T-helper 17 cell (primary cell): ENCODE measurements at regions not wholly inside any gene's neighbourhood (a gene's known extent, or its start where the extent isn't known, plus 50 kb on each side); places are given as distances from the start of the nearest gene placed in this dataset.
A peak's percentile ranks its signal among the peaks of the same experiment; 100 is the strongest.

Source experiments
- ATAC-seq: fragments of 150-1000 bp; cut with Tn5 transposase; 2 replicates; pipeline ENCODE4 v1.10.0; 2021; ENCODE audit warnings: mild to moderate bottlenecking, moderate library complexity
- DNase-seq, 3 donors: peaks; one replicate each; pipeline versions ENCODE4 v3.0.0 to v3.0.0-alpha.2; 2020 to 2021
- H3K9me3 ChIP-seq: one replicate; pipeline ENCODE4 v1.7.0; 2013; ENCODE audit warnings: low read length, mild to moderate bottlenecking; ENCODE audit not compliant: control insufficient read depth, poor library complexity, severe bottlenecking
- H3K27ac Mint-ChIP-seq: one replicate; pipeline ENCODE4 v1.8.0; 2022; ENCODE audit warnings: mild to moderate bottlenecking, moderate library complexity, mixed read lengths
- H3K27me3 Mint-ChIP-seq: one replicate; pipeline ENCODE4 v1.8.0; 2022; ENCODE audit warnings: mixed read lengths
- H3K36me3 Mint-ChIP-seq: one replicate; pipeline ENCODE4 v1.8.0; 2022; ENCODE audit warnings: low read depth, mixed read lengths
- H3K4me1 Mint-ChIP-seq: one replicate; pipeline ENCODE4 v1.8.0; 2022; ENCODE audit warnings: mild to moderate bottlenecking, mixed read lengths
- H3K4me3 Mint-ChIP-seq: one replicate; pipeline ENCODE4 v1.8.0; 2022; ENCODE audit warnings: mild to moderate bottlenecking, moderate library complexity, mixed read lengths

DNA sequence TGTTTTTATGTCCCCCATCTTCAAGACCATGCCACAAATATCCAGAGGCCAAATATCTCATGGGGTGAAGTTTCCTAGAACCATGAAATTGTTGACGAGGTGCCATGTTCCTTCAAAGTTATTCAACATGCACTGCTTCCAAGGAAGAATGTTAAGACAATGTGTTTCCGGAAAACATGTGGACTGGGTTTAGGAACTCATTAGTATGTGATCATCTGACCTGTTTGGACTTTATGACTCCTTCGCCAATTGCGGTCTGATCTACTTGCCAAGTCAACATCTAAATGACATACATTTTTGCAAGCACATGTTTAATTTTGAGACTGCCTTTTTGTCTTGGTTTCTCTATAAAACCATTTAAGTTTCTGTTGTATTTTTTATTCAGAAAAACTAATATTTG lies 234.8 kb downstream of the MAF start:
- no peak for ATAC-seq
- H3K9me3 ChIP-seq = peaks cover 3% of the 10 kb centered on the region
- no peak overlapping the region for H3K27ac Mint-ChIP-seq
- peaks cover 2% of the 10 kb centered on the region for H3K36me3 Mint-ChIP-seq
- no peak for DNase-seq
- H3K27me3 Mint-ChIP-seq = no peaks in the 10 kb centered on the region
- peaks cover 13% of the 10 kb centered on the region for H3K4me1 Mint-ChIP-seq
- no peak overlapping the region for H3K4me3 Mint-ChIP-seq

DNA sequence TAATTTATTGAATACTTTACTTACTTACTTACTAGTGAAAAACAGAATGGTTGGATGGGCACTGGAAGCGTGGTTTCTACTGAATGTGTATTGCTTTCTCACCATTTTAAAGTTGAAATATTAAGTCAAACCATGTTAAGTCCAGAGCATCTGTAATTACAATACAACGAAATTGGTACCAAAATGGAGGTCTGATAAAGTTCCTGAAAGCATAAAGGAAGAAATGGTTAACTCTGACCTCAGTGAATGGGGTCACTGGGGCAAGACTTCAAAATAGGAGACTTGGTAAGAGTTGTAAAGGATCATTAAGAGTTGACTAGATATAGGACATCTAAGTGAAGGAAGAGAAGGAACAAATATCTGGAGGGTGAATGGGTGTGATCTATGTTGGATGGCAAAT lies 237.1 kb downstream of the MAF start:
- no peak for ATAC-seq
- Mint-ChIP-seq H3K27ac (no peak overlapping the region), H3K36me3 (peaks cover 2% of the 10 kb centered on the region), H3K4me3 (no peak overlapping the region), H3K4me1 (peaks cover 24% of the 10 kb centered on the region), H3K27me3 (no peaks in the 10 kb centered on the region)
- no peak for DNase-seq
- H3K9me3 ChIP-seq = no peaks in the 10 kb centered on the region

DNA sequence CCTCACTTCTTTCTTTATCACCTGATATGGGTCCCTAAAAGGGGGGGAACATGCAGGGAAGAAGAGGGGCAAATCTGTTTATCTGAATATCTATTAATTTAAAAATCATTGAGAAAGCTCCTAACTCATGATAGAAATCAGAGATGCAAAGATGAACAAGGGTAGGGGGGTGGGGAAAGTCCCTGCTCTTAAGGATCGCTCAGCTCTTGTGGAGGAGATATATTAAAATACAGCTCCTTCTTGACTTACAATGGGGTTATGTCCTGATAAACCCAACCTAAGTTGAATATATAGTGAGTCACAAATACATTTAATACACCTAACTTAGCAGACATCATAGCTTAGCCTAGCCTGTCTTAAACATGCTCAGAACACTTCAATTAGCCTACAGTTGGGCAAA lies 237.5 kb downstream of the MAF start:
- H3K27me3 Mint-ChIP-seq = no peaks in the 10 kb centered on the region
- no peak overlapping the region for H3K4me3 Mint-ChIP-seq
- H3K9me3 ChIP-seq = no peaks in the 10 kb centered on the region
- DNase-seq = no peak
- peak; percentile 60 for ATAC-seq
- peaks cover 2% of the 10 kb centered on the region for H3K36me3 Mint-ChIP-seq
- H3K4me1 Mint-ChIP-seq = peaks cover 24% of the 10 kb centered on the region
- no peak overlapping the region for H3K27ac Mint-ChIP-seq

DNA sequence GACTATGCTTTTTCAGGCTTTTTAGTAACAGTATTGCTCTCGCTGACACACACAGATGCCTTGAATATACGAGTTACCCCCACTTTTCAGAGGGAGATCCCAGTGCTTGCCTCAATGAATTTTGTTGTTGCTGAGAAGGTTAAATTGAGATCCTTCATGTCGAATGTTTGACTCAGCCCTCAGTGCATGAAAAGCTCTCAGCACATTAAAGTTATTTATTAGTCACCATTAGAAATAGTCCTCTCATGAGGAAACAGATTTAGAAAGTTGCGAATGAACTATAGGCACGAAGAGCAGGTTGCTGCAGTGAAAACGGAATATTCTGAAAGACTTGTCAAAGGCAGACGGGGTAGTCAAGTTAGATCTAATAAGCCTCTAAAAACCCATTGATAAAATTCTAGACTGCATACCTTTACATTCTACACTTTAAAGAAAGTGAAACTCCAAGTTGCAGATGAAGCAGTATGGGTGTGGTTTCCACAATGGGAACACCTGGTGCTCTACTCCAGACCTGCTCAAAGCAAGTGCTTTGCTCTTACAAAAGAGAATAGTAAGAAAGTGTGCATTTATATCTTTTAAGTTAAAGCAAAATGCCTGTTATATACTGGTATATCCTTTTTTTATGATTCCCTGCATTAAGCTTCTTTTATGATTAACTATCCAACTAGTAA lies 238.1 kb downstream of the MAF start:
- H3K27ac Mint-ChIP-seq = no peak overlapping the region
- H3K9me3 ChIP-seq = no peaks in the 10 kb centered on the region
- H3K4me1 Mint-ChIP-seq = peaks cover 24% of the 10 kb centered on the region
- DNase-seq (no peak), ATAC-seq (peak; percentile 85)
- no peaks in the 10 kb centered on the region for H3K27me3 Mint-ChIP-seq
- peak overlapping the region; percentile 42 for H3K4me3 Mint-ChIP-seq
- peaks cover 2% of the 10 kb centered on the region for H3K36me3 Mint-ChIP-seq

DNA sequence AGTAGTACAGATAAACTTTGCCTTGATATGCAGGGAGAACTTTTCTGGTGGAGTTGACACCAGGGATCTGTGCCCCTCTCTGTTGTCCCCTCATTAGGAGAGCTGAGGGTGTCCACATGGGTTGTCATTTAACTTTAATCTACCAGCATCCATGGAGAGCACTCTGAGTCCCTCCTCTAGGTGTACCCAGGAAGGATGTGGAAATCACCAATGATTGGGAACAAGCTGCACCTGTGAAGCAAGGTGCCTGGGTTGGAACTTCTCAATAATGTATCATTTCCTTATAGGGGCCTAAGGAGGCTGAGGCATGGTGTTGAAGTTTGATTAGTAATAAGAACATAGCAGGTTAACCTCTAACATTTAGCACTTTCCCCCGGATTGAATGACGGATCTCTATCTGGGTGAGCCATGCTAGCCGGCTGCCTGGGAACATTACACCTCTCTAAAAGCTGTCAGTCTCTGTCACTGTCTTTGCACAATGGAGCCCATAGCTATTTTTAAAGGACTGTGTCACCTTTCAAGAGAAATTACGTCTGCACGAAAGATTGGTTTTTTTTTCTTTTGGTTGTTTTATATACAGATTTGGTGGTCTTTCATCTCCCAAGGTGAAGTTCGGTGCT lies 239.3 kb downstream of the MAF start:
- H3K27ac Mint-ChIP-seq = no peak overlapping the region
- no peaks in the 10 kb centered on the region for H3K9me3 ChIP-seq
- ATAC-seq (no peak), DNase-seq (no peak)
- peaks cover 4% of the 10 kb centered on the region for H3K36me3 Mint-ChIP-seq
- H3K4me3 Mint-ChIP-seq = no peak overlapping the region
- H3K4me1 Mint-ChIP-seq = peaks cover 28% of the 10 kb centered on the region
- no peaks in the 10 kb centered on the region for H3K27me3 Mint-ChIP-seq

DNA sequence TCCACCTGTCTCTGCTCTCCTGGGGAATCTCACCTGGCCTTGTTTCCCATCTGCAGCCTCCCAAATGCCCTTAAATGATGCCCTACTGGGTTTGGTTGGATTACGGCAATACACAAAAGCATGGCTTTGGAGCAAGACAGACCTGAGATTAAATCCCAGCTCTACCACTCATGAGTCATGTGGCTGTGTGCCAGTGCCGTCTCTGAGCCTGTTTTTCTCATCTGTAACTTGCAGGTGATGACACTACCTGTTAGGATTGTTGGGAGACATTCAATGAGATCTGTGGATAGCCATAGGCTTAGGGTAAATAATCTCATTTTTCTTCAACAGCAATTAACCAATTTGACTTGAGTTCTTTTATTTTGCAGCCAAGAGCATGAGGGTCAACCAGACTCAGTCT lies 240.3 kb downstream of the MAF start:
- Mint-ChIP-seq H3K36me3 (peaks cover 4% of the 10 kb centered on the region), H3K4me3 (no peak overlapping the region), H3K27me3 (no peaks in the 10 kb centered on the region), H3K4me1 (peaks cover 32% of the 10 kb centered on the region), H3K27ac (no peak overlapping the region)
- no peak for DNase-seq
- no peak for ATAC-seq
- H3K9me3 ChIP-seq = no peaks in the 10 kb centered on the region

DNA sequence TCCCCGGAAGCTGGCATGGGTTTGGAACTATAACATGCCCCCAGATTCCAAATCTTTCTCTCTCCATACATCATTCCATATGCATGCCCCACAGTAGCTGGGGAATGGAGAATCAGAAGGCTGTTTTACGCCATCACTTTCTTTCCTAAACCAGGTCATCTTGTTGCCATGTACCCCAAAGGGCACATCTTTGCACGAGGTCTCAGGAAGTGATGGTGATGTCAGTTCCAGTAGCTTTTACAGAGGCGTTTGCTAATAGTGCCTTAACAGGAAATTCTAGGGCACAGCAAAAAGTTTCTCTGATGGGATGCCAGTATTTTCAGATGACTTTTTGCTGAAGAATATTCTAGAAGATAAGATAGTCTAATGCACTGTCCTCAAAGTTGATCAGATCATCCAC lies 241.5 kb downstream of the MAF start:
- Mint-ChIP-seq H3K36me3 (peaks cover 4% of the 10 kb centered on the region), H3K4me3 (no peak overlapping the region), H3K27me3 (no peaks in the 10 kb centered on the region), H3K4me1 (peaks cover 32% of the 10 kb centered on the region), H3K27ac (no peak overlapping the region)
- DNase-seq = no peak
- ATAC-seq = peak; percentile 52
- no peaks in the 10 kb centered on the region for H3K9me3 ChIP-seq

DNA sequence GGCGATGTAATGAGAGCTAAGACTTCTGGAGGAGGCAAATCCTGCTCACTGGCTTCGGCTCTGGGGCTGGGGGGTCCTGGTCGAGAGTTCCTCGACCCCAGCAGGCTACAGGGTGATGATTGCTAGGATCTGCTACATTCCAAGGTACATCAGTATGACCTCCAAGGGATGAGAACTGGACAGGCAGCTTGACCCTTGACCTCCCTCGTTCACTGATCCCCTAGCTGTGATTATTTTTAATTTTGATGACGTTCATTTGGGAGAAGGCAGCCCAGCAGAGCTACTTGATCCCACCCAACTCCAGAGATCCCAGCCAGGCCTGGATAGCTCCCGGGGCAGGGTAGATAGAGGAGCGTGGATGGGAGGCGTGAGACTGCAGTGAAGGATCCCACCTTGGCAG lies 242.3 kb downstream of the MAF start:
- H3K4me1 Mint-ChIP-seq = peaks cover 28% of the 10 kb centered on the region
- no peak for ATAC-seq
- peaks cover 4% of the 10 kb centered on the region for H3K36me3 Mint-ChIP-seq
- H3K27ac Mint-ChIP-seq = peak overlapping the region; percentile 71
- DNase-seq = no peak
- H3K27me3 Mint-ChIP-seq = no peaks in the 10 kb centered on the region
- no peaks in the 10 kb centered on the region for H3K9me3 ChIP-seq
- no peak overlapping the region for H3K4me3 Mint-ChIP-seq

DNA sequence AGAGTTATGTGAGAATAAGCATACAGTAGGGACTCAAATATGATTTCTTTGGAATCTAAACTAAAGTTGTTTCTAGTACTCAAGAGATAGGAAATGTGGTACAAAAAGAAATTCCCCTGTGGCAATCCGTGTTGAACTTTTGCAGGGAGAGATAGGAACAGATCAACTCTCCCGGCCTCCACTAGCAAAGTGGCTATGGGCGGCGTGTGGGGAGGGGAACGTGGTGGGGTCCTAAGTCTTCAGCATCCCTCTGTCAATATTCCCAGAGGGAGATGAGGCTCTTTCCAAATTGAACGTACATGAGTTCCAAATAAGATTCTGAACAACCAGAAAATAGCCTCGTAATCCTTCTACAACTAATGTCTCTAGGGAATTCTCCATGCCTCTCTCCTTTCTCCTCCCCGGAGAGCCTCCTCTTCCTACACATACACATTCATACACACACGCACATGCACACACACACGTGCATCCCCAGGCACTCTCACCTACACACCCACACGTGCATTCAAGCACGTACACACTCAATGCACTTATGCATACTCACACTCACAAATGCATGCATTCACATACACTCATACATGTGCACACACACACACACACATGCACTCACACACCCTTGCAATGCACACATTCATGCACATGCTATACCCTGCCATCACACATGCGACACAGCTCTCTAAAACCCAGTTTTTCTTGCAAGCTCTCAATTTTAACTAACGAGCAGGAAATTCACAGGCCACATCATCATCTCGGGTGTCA lies 244.8 kb downstream of the MAF start:
- peaks cover 4% of the 10 kb centered on the region for H3K36me3 Mint-ChIP-seq
- DNase-seq (no peak), ATAC-seq (no peak)
- no peaks in the 10 kb centered on the region for H3K27me3 Mint-ChIP-seq
- H3K9me3 ChIP-seq = no peaks in the 10 kb centered on the region
- no peak overlapping the region for H3K4me3 Mint-ChIP-seq
- H3K4me1 Mint-ChIP-seq = peaks cover 20% of the 10 kb centered on the region
- no peak overlapping the region for H3K27ac Mint-ChIP-seq

DNA sequence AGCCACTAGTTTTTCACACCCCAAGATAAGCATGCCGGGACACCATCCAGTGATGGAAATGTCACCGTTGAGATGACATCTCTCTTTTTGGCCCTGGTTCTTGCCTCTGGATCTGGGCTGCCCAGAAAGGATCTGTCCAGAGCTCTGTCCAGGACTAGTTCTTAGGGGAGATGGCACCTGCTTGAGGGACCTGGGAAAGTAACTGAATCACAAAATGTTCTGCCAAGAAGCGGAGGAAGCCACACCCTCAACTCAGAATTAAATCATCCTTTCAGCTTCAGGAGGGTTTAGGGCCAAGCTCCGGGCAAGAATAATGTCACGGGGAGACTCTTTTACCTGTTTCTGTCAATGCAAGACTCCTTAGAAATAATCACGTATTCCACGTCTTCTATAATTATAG lies 248.6 kb downstream of the MAF start:
- H3K9me3 ChIP-seq = no peaks in the 10 kb centered on the region
- Mint-ChIP-seq H3K4me1 (peaks cover 18% of the 10 kb centered on the region), H3K27ac (no peak overlapping the region), H3K27me3 (no peaks in the 10 kb centered on the region), H3K4me3 (no peak overlapping the region), H3K36me3 (peaks cover 4% of the 10 kb centered on the region)
- ATAC-seq (no peak), DNase-seq (no peak)

DNA sequence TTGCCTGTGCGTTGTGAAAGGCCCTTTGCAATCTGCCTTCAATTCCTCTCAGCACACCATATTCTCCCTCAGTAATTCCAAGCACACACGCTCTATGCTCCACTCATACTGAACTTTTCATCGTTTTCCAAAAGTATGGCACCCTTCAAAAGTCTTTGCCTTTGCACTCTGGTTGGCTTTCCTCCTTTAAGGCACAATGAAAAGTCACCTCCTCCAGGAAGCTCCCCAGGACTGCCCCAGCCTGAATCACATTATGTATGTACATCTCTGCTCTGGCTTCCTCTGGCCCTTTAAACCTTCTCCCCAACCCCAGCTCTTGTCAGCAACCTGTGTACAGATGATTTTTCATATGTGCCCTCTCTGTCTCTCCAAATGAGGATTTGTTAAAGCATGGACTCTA lies 250.7 kb downstream of the MAF start:
- H3K9me3 ChIP-seq = no peaks in the 10 kb centered on the region
- H3K27ac Mint-ChIP-seq = no peak overlapping the region
- H3K4me3 Mint-ChIP-seq = no peak overlapping the region
- H3K27me3 Mint-ChIP-seq = no peaks in the 10 kb centered on the region
- no peaks in the 10 kb centered on the region for H3K36me3 Mint-ChIP-seq
- ATAC-seq = no peak
- no peak for DNase-seq
- peaks cover 10% of the 10 kb centered on the region for H3K4me1 Mint-ChIP-seq

DNA sequence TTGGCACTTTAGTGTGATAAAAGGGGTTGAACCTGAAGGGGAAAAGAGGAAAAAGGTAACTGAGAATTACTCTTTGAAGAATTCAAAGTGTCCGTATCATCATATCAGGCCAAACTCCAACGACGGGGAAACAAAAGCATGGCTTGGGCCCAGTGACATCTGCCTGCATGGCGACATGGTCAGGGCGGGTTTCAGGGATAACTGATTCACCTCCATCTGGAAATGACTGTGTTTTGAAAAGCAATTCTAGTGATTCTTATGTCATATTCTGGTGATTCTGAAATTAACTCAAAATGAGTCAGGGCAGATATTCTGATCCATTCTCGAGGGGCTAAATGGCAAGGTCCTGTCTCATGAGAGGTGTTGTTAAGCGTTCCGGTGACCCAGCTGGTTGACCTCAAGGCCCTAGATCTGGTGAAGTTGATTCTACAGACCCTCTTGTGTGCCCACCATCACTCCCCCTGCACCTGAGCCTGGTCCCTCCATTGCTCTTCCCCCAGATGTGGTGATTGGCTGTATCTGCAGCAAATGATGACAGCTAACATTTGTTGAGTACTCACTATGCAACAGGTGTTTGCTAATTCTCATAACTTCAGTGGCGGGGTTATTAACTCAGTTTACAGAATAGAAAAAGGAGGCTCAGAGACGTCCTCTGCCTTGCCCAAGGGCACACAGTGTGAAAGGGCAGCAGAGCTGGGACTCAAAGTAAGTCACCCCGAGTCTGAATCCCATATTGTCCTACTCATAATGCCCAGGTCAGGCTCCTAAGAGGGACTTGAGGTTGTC lies 251.8 kb downstream of the MAF start:
- DNase-seq = no peak
- no peak overlapping the region for H3K27ac Mint-ChIP-seq
- no peaks in the 10 kb centered on the region for H3K9me3 ChIP-seq
- no peak overlapping the region for H3K4me3 Mint-ChIP-seq
- ATAC-seq = no peak
- H3K27me3 Mint-ChIP-seq = no peaks in the 10 kb centered on the region
- H3K36me3 Mint-ChIP-seq = no peaks in the 10 kb centered on the region
- peaks cover 10% of the 10 kb centered on the region for H3K4me1 Mint-ChIP-seq

DNA sequence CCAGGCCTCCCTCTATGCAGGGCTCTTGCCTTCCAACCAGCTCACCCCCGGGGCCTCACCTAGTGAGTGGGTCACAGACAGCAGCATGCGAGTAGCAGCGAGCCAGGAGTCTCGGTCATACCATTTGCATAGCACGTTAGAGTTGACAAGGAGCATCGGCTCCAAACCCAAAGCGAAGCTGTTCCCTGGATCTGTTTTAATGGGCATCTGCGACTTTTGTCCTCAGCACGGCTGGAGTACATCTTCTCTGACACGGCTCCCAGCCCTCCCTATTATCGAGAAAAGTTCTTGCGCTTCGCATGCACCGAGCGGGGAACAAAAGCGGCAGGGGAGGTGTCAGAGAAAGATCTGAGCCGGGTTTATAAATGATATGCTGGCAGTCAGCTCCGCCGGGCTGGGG lies 253.3 kb downstream of the MAF start:
- peaks cover 11% of the 10 kb centered on the region for H3K4me1 Mint-ChIP-seq
- no peaks in the 10 kb centered on the region for H3K27me3 Mint-ChIP-seq
- H3K9me3 ChIP-seq = no peaks in the 10 kb centered on the region
- H3K27ac Mint-ChIP-seq = no peak overlapping the region
- DNase-seq = no peak
- no peak overlapping the region for H3K4me3 Mint-ChIP-seq
- H3K36me3 Mint-ChIP-seq = no peaks in the 10 kb centered on the region
- ATAC-seq = no peak
